ENCODE measurements at regions not wholly inside any gene's neighbourhood (a gene's known extent, or its start where the extent isn't known, plus 50 kb on each side); places are given as distances from the start of the nearest gene placed in this dataset.

- ChIA-PET POLR2A (no interaction called here), CTCF (no interaction called here)
- DNase-seq (ENCODE audit: low read depth): no peak
- Histone ChIP-seq H3K27me3 (ENCODE audit: control insufficient read depth, insufficient read depth, low read length) (no peaks in the 10 kb centered on the region), H3K4me3 (ENCODE audit: low read depth, low read length) (no peak overlapping the region), H3K36me3 (ENCODE audit: control insufficient read depth, insufficient read depth, low read length) (no peaks in the 10 kb centered on the region)
- no peak for TF ChIP-seq CTCF (IDR thresholded peaks at IDR 0.05; ENCODE audit: insufficient read depth, low read depth, low read length)
These were observed 354.2 kb downstream of the CDH10 start for GRCh38 chr5:24290536-24290935.

- no peaks in the 10 kb centered on the region for H3K36me3 ChIP-seq (ENCODE audit: control insufficient read depth, insufficient read depth, low read length)
- H3K27me3 ChIP-seq (ENCODE audit: control insufficient read depth, insufficient read depth, low read length): no peaks in the 10 kb centered on the region
- no peak for TF ChIP-seq CTCF (IDR thresholded peaks at IDR 0.05; ENCODE audit: insufficient read depth, low read depth, low read length)
- no peak for DNase-seq (ENCODE audit: low read depth)
- H3K4me3 ChIP-seq (ENCODE audit: low read depth, low read length): no peak overlapping the region
- ChIA-PET POLR2A (no interaction called here), CTCF (no interaction called here)
These were observed 352.9 kb downstream of the CDH10 start for GRCh38 chr5:24291916-24292315.

- Histone ChIP-seq H3K27me3 (ENCODE audit: control insufficient read depth, insufficient read depth, low read length) (no peaks in the 10 kb centered on the region), H3K36me3 (ENCODE audit: control insufficient read depth, insufficient read depth, low read length) (no peaks in the 10 kb centered on the region), H3K4me3 (ENCODE audit: low read depth, low read length) (no peak overlapping the region)
- no peak for TF ChIP-seq CTCF (IDR thresholded peaks at IDR 0.05; ENCODE audit: insufficient read depth, low read depth, low read length)
- DNase-seq (ENCODE audit: low read depth): no peak
- ChIA-PET POLR2A (no interaction called here), CTCF (no interaction called here)
These were observed 350.4 kb downstream of the CDH10 start for GRCh38 chr5:24294333-24294732.

- DNase-seq (ENCODE audit: low read depth): no peak
- ChIA-PET POLR2A (no interaction called here), CTCF (no interaction called here)
- TF ChIP-seq CTCF (IDR thresholded peaks at IDR 0.05; ENCODE audit: insufficient read depth, low read depth, low read length): no peak
- Histone ChIP-seq H3K36me3 (ENCODE audit: control insufficient read depth, insufficient read depth, low read length) (no peaks in the 10 kb centered on the region), H3K27me3 (ENCODE audit: control insufficient read depth, insufficient read depth, low read length) (no peaks in the 10 kb centered on the region), H3K4me3 (ENCODE audit: low read depth, low read length) (no peak overlapping the region)
These were observed 330.7 kb downstream of the CDH10 start for GRCh38 chr5:24314106-24314505.

GRCh38 chr5:24320643-24321042, 324.1 kb downstream of the CDH10 start:
- no peaks in the 10 kb centered on the region for H3K36me3 ChIP-seq (ENCODE audit: control insufficient read depth, insufficient read depth, low read length)
- CTCF ChIA-PET: no interaction called here
- no peak overlapping the region for H3K4me3 ChIP-seq (ENCODE audit: low read depth, low read length)
- POLR2A ChIA-PET: no interaction called here
- no peak for TF ChIP-seq CTCF (IDR thresholded peaks at IDR 0.05; ENCODE audit: insufficient read depth, low read depth, low read length)
- DNase-seq (ENCODE audit: low read depth): no peak
- H3K27me3 ChIP-seq (ENCODE audit: control insufficient read depth, insufficient read depth, low read length): no peaks in the 10 kb centered on the region
